Neural cell (in vitro differentiated cells): ENCODE measurements at regions not wholly inside any gene's neighbourhood (a gene's known extent, or its start where the extent isn't known, plus 50 kb on each side); places are given as distances from the start of the nearest gene placed in this dataset.

Source experiments
- H2AFZ ChIP-seq: fragments of 200-600, 300-800 bp; sonication (generic), shearing (Covaris generic); 2 replicates; pipeline ENCODE4 v1.6.0; 2014; ENCODE audit warnings: low read depth, mild to moderate bottlenecking, antibody characterized with exemption, low read length, moderate library complexity
- H3F3A ChIP-seq: fragments of 200-600 bp; shearing (Covaris generic); 2 replicates; pipeline ENCODE4 v1.6.1; 2016; ENCODE audit warnings: mild to moderate bottlenecking, moderate library complexity, mixed read lengths, antibody characterized with exemption, low read length; ENCODE audit not compliant: insufficient read depth, poor library complexity, severe bottlenecking
- H3K27ac ChIP-seq: fragments of 200-600, 300-800 bp; sonication (generic), shearing (Covaris generic); 2 replicates; pipeline ENCODE4 v1.5.1; 2014; ENCODE audit warnings: mild to moderate bottlenecking, low read length, moderate library complexity
- H3K27me3 ChIP-seq: fragments of 300-800, 200-600 bp; sonication (generic), shearing (Covaris generic); 2 replicates; pipeline ENCODE4 v1.6.0; 2014; ENCODE audit warnings: mild to moderate bottlenecking, low read depth, low read length, moderate library complexity; ENCODE audit not compliant: insufficient read depth
- H3K36me3 ChIP-seq: fragments of 300-800, 200-600 bp; sonication (generic), shearing (Covaris generic); 2 replicates; pipeline ENCODE4 v1.5.1; 2014; ENCODE audit warnings: mild to moderate bottlenecking, antibody characterized with exemption, low read length, moderate library complexity; ENCODE audit not compliant: insufficient read depth
- H3K4me2 ChIP-seq: fragments of 300-800, 200-600 bp; sonication (generic), shearing (Covaris generic); 2 replicates; pipeline ENCODE4 v1.6.0; 2014; ENCODE audit warnings: mild to moderate bottlenecking, low read length
- H3K4me3 ChIP-seq: fragments of 300-800, 200-600 bp; sonication (generic), shearing (Covaris generic); 2 replicates; pipeline ENCODE4 v1.5.1; 2014; ENCODE audit warnings: mild to moderate bottlenecking, low read length, moderate library complexity
- H3K79me2 ChIP-seq: fragments of 200-600 bp; shearing (Covaris generic); replicated peaks from 2 replicates; pipeline ENCODE4 v1.6.0; 2014; ENCODE audit warnings: mild to moderate bottlenecking, low read length, moderate library complexity; ENCODE audit not compliant: insufficient read depth
- H3K9ac ChIP-seq: fragments of 300-800, 200-600 bp; sonication (generic), shearing (Covaris generic); 2 replicates; pipeline ENCODE4 v1.6.1; 2016; ENCODE audit warnings: mild to moderate bottlenecking, low read length, mixed read lengths
- H3K9me2 ChIP-seq: fragments of 200-600 bp; shearing (Covaris generic); 2 replicates; pipeline ENCODE4 v1.6.1; 2016; ENCODE audit warnings: mild to moderate bottlenecking, low read length, mixed read lengths; ENCODE audit not compliant: insufficient read depth
- H3K9me3 ChIP-seq: fragments of 200-600, 300-800 bp; sonication (generic), shearing (Covaris generic); 2 replicates; pipeline ENCODE4 v1.6.1; 2016; ENCODE audit warnings: mild to moderate bottlenecking, mixed run types, low read length, moderate library complexity, mixed read lengths
- H4K20me1 ChIP-seq: fragments of 200-600 bp; shearing (Covaris generic); 2 replicates; pipeline ENCODE4 v1.6.1; 2016; ENCODE audit warnings: mild to moderate bottlenecking, mixed run types; ENCODE audit not compliant: insufficient read depth
- CTCF ChIP-seq: fragments of 450-650 bp; IDR thresholded peaks from 2 replicates; pipeline ENCODE4 v1.5.1; 2014; ENCODE audit warnings: antibody characterized with exemption, mild to moderate bottlenecking, moderate library complexity; ENCODE audit not compliant: poor library complexity, severe bottlenecking
- EP300 ChIP-seq: fragments of 450-650 bp; conservative IDR thresholded peaks from 2 replicates; pipeline ENCODE4 v1.6.1; 2014; ENCODE audit warnings: antibody characterized with exemption, mild to moderate bottlenecking, moderate library complexity; ENCODE audit not compliant: poor library complexity, severe bottlenecking
- EZH2 ChIP-seq: fragments of 200-600, 300-800 bp; shearing (Covaris generic), sonication (generic); IDR thresholded peaks from 2 replicates; pipeline ENCODE4 v1.6.1; 2014; ENCODE audit warnings: antibody characterized with exemption, low read length, borderline replicate concordance, mild to moderate bottlenecking; ENCODE audit not compliant: insufficient read depth, poor library complexity, severe bottlenecking
- MXI1 ChIP-seq: fragments of 450-650 bp; conservative IDR thresholded peaks from 2 replicates; pipeline ENCODE4 v1.6.1; 2014; ENCODE audit warnings: antibody characterized with exemption, mild to moderate bottlenecking; ENCODE audit not compliant: poor library complexity, severe bottlenecking
- POLR2AphosphoS5 ChIP-seq: IDR thresholded peaks from 2 replicates; pipeline ENCODE4 v1.6.1; 2012
- RAD21 ChIP-seq: fragments of 450-650 bp; conservative IDR thresholded peaks from 2 replicates; pipeline ENCODE4 v1.6.1; 2014; ENCODE audit warnings: antibody characterized with exemption, mild to moderate bottlenecking, moderate library complexity
- REST ChIP-seq: IDR thresholded peaks from 2 replicates; pipeline ENCODE4 v1.6.1; 2012; ENCODE audit warnings: borderline replicate concordance
- SMC3 ChIP-seq: fragments of 450-650 bp; conservative IDR thresholded peaks from 2 replicates; pipeline ENCODE4 v1.6.1; 2014; ENCODE audit warnings: antibody characterized with exemption, mild to moderate bottlenecking, moderate library complexity; ENCODE audit not compliant: poor library complexity
- TAF1 ChIP-seq: IDR thresholded peaks from 2 replicates; pipeline ENCODE4 v1.6.1; 2012; ENCODE audit warnings: low read depth

- no peak overlapping the region for H3K27ac ChIP-seq
- H3K4me3 ChIP-seq = no peak overlapping the region
- no peak overlapping the region for H2AFZ ChIP-seq
- H3K79me2 ChIP-seq = no peaks in the 10 kb centered on the region
- no peak overlapping the region for H3K4me2 ChIP-seq
- no peaks in the 10 kb centered on the region for H3F3A ChIP-seq
- H3K36me3 ChIP-seq = no peaks in the 10 kb centered on the region
- H3K9me3 ChIP-seq = no peaks in the 10 kb centered on the region
- no peaks in the 10 kb centered on the region for H4K20me1 ChIP-seq
- no peak overlapping the region for H3K9ac ChIP-seq
- no peaks in the 10 kb centered on the region for H3K9me2 ChIP-seq
- H3K27me3 ChIP-seq = no peaks in the 10 kb centered on the region
- no peak for TF ChIP-seq TAF1
- no peak for TF ChIP-seq REST
- no peak for TF ChIP-seq MXI1
- no peak for TF ChIP-seq EP300
- TF ChIP-seq EZH2 = no peak
- no peak for TF ChIP-seq RAD21
- no peak for TF ChIP-seq POLR2AphosphoS5
- no peak for TF ChIP-seq CTCF
- TF ChIP-seq SMC3 = no peak
Measured at GRCh38 chr1:186568221-186568620, 107.3 kb upstream of the PDC start.

GRCh38 chr1:186566140-186566855, 105.4 kb upstream of the PDC start:
- no peak overlapping the region for H3K4me2 ChIP-seq
- no peaks in the 10 kb centered on the region for H4K20me1 ChIP-seq

More at GRCh38 chr1:186566140-186566855, 105.4 kb upstream of the PDC start:
- no peaks in the 10 kb centered on the region for H3K27me3 ChIP-seq
- no peaks in the 10 kb centered on the region for H3K79me2 ChIP-seq
- no peaks in the 10 kb centered on the region for H3F3A ChIP-seq
- H2AFZ ChIP-seq = no peak overlapping the region
- H3K4me3 ChIP-seq = no peak overlapping the region
- H3K9me2 ChIP-seq = no peaks in the 10 kb centered on the region
- H3K9me3 ChIP-seq = no peaks in the 10 kb centered on the region
- TF ChIP-seq TAF1 (no peak), CTCF (no peak), EZH2 (no peak), POLR2AphosphoS5 (no peak), RAD21 (no peak), REST (no peak), EP300 (no peak), SMC3 (no peak), MXI1 (no peak)
- no peak overlapping the region for H3K27ac ChIP-seq
- no peak overlapping the region for H3K9ac ChIP-seq
- H3K36me3 ChIP-seq = no peaks in the 10 kb centered on the region
